Rectal smooth muscle tissue (tissue), 1 donor: ENCODE measurements at regions not wholly inside any gene's neighbourhood (a gene's known extent, or its start where the extent isn't known, plus 50 kb on each side); places are given as distances from the start of the nearest gene placed in this dataset.

Source experiments
- H3K27ac ChIP-seq: one replicate; pipeline ENCODE4 v1.7.0; 2013; ENCODE audit warnings: low read depth, low read length, inconsistent platforms
- H3K27me3 ChIP-seq: one replicate; pipeline ENCODE4 v1.7.0; 2013; ENCODE audit warnings: low read length; ENCODE audit not compliant: control insufficient read depth, insufficient read depth
- H3K36me3 ChIP-seq: one replicate; pipeline ENCODE4 v1.7.0; 2013; ENCODE audit warnings: low read length; ENCODE audit not compliant: control insufficient read depth, insufficient read depth
- H3K4me1 ChIP-seq: one replicate; pipeline ENCODE4 v1.7.0; 2013; ENCODE audit warnings: low read length; ENCODE audit not compliant: control insufficient read depth, insufficient read depth
- H3K4me3 ChIP-seq: one replicate; pipeline ENCODE4 v1.7.0; 2013; ENCODE audit warnings: low read length
- H3K9ac ChIP-seq: one replicate; pipeline ENCODE4 v1.7.0; 2013; ENCODE audit warnings: low read length

DNA sequence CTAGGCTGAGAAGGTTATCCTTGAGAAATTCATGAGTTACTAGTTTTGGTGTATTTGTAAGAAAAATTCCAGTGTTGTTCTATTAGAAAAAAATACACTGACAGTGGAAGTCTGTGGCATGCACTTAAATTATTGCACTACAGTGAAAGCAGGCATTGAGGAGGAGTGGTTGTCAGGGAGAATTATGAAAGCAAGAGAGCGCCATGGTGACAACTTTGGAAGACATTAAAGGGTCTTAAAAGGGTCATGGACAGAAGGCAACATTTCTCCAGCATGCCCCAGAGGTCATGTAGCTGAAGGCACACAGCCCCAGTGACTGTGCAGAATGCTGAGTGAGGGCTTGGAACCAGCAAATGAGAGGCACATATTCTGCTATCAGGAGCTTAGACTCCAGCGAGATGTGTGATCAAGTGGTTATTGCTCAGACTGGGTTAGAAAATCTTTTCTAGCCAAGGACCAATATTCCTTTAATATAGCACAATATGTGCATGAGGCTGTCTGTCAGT is 292.7 kb downstream of the OLFM4 start:
- H3K36me3 ChIP-seq = no peaks in the 10 kb centered on the region
- no peaks in the 10 kb centered on the region for H3K4me1 ChIP-seq
- H3K27me3 ChIP-seq = no peaks in the 10 kb centered on the region
- no peak overlapping the region for H3K9ac ChIP-seq
- H3K27ac ChIP-seq = no peak overlapping the region
- no peak overlapping the region for H3K4me3 ChIP-seq

GRCh38 chr13:53324656-53325055 is 296.0 kb downstream of the OLFM4 start:
- H3K4me3 ChIP-seq = no peak overlapping the region
- no peak overlapping the region for H3K9ac ChIP-seq
- no peaks in the 10 kb centered on the region for H3K4me1 ChIP-seq
- H3K27ac ChIP-seq = no peak overlapping the region
- H3K27me3 ChIP-seq = no peaks in the 10 kb centered on the region
- no peaks in the 10 kb centered on the region for H3K36me3 ChIP-seq

DNA sequence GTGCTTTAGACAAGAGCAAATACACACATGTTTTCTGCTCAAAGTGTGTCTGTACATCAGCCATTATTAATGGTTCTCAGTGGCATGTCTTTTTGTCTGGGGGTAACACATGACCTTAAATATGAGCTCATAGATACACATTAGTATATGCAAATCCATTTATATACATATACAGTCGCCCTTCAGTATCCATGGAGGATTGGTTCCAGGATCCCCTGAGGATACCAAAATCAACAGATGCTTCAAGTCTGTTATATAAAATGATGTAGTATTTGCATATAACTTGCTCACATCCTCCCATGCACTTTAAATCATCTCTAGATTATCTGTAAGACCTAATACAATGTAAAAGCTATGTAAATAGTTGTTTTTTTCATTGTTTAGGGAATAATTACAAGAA is 298.1 kb downstream of the OLFM4 start:
- no peaks in the 10 kb centered on the region for H3K36me3 ChIP-seq
- no peak overlapping the region for H3K9ac ChIP-seq
- H3K27ac ChIP-seq = no peak overlapping the region
- no peaks in the 10 kb centered on the region for H3K27me3 ChIP-seq
- H3K4me3 ChIP-seq = no peak overlapping the region
- H3K4me1 ChIP-seq = no peaks in the 10 kb centered on the region

DNA sequence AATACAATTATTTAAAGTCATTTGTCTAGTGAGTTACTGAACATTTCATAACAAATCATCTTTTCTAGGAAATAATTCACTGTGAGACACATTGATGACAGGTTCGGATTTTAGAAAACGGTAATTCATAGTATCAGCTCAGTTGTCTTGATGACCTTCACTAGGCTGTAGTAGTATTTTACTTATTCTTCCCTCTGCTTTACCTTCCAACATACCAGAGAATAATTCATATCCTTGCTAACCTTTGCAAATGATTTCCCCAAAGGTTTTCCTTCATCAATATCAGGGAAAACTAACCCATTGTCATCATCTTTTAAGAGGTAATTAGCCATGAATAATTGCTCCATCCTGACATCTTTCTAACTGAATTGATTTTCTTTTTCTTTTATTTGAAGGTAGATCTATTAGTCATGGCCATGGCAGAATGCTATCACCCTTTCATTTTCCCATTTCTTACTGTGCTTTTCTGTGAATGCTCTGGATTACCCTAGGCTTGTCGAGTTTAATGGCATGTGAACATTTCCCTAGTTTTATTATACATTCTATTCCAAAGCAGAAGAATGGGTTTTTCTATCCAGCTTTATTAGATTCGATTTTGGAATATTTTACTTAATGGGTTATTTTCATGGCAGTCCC is 299.2 kb downstream of the OLFM4 start:
- Histone ChIP-seq H3K4me1 (no peaks in the 10 kb centered on the region), H3K36me3 (no peaks in the 10 kb centered on the region), H3K27me3 (no peaks in the 10 kb centered on the region), H3K27ac (no peak overlapping the region), H3K4me3 (no peak overlapping the region), H3K9ac (no peak overlapping the region)

GRCh38 chr13:53336441-53337160 is 308.0 kb downstream of the OLFM4 start:
- Histone ChIP-seq H3K4me1 (no peaks in the 10 kb centered on the region), H3K27me3 (no peaks in the 10 kb centered on the region), H3K36me3 (no peaks in the 10 kb centered on the region), H3K27ac (no peak overlapping the region), H3K9ac (no peak overlapping the region), H3K4me3 (no peak overlapping the region)

DNA sequence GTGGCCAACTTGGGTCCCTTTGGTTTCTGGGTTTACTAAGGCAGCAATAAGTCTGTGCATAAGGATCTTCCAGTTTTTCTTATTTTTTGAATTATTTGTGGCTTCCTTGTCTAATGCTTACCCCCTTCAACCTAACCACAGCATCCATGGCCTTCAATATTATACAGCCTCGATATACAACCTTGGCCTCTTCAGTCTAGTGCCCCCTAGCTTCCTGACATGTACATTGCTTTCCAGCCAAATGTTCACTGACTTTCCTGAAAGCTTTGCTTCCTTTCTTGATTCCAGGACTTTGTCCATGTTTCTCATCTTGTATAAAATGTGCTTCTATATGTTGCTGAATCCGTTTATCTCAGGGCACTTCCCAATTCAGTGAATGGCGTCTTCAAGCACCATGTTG is 310.1 kb downstream of the OLFM4 start:
- no peak overlapping the region for H3K4me3 ChIP-seq
- H3K9ac ChIP-seq = no peak overlapping the region
- no peak overlapping the region for H3K27ac ChIP-seq
- no peaks in the 10 kb centered on the region for H3K4me1 ChIP-seq
- no peaks in the 10 kb centered on the region for H3K36me3 ChIP-seq
- H3K27me3 ChIP-seq = no peaks in the 10 kb centered on the region

- Histone ChIP-seq H3K27ac (no peak overlapping the region), H3K9ac (no peak overlapping the region), H3K4me3 (no peak overlapping the region), H3K36me3 (no peaks in the 10 kb centered on the region), H3K27me3 (no peaks in the 10 kb centered on the region), H3K4me1 (no peaks in the 10 kb centered on the region)
These were observed 312.0 kb downstream of the OLFM4 start for GRCh38 chr13:53340505-53341143.

DNA sequence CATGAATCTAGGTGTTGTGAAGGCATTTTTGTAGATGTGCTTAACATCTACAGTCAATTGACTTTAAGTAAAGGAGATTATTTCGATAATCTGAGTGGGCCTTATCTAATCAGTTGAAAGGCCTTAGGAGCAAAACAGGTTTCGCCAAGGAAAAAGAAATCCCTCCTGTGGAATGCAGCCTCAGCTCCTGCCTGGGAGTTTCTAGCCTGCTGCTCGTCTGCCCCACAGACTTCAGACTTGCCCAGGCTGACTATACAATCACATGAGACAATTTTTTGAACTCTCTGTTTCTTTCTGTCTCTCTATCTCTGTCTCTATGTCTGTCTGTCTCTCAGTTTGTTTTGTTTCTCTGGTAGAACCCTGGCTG is 312.5 kb downstream of the OLFM4 start:
- Histone ChIP-seq H3K27me3 (no peaks in the 10 kb centered on the region), H3K4me3 (no peak overlapping the region), H3K9ac (no peak overlapping the region), H3K36me3 (no peaks in the 10 kb centered on the region), H3K27ac (no peak overlapping the region), H3K4me1 (no peaks in the 10 kb centered on the region)

- Histone ChIP-seq H3K9ac (no peak overlapping the region), H3K27me3 (no peaks in the 10 kb centered on the region), H3K4me1 (no peaks in the 10 kb centered on the region), H3K4me3 (no peak overlapping the region), H3K27ac (no peak overlapping the region), H3K36me3 (no peaks in the 10 kb centered on the region)
These were observed 314.2 kb downstream of the OLFM4 start for GRCh38 chr13:53342623-53343360.

DNA sequence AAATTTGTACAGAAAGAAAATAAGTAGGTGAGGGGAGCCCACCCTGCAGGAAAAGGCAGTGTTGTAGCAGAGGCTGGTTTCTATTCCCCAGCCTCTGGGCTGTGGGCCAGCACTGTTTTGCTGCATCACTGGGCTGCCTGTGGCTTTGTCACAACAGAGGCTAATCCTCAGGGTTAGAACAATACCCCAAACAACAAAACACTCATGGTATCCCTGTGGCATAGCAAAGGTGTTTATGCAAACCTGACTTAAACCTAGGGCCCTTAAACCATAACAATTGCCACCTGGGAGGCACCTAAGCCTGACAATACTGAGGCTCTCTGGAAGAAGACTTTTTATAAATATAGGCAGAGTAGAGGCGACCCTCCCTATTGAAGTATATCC is 314.7 kb downstream of the OLFM4 start:
- Histone ChIP-seq H3K4me3 (no peak overlapping the region), H3K36me3 (no peaks in the 10 kb centered on the region), H3K27me3 (no peaks in the 10 kb centered on the region), H3K27ac (no peak overlapping the region), H3K9ac (no peak overlapping the region), H3K4me1 (no peaks in the 10 kb centered on the region)

DNA sequence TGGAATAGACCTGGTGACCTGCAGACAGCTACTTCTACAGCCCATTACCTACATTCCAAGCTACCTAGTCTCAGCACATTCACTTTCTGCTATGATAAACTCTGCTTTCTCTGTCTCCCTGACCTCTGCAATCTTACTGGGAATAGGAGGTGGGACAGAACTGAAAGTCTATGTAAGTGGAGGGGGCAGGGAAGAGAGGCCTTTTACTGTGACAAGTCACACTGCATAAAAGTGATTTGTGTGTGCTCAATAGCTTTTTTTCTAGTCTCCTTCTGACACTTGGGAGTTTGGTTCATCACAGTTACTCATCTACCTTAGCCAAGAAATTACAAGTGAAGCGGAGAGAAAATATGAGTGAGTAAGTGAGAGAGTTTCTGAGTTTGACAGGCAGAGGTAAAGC is 322.4 kb downstream of the OLFM4 start:
- Histone ChIP-seq H3K36me3 (no peaks in the 10 kb centered on the region), H3K4me3 (no peak overlapping the region), H3K27ac (no peak overlapping the region), H3K4me1 (no peaks in the 10 kb centered on the region), H3K9ac (no peak overlapping the region), H3K27me3 (no peaks in the 10 kb centered on the region)

DNA sequence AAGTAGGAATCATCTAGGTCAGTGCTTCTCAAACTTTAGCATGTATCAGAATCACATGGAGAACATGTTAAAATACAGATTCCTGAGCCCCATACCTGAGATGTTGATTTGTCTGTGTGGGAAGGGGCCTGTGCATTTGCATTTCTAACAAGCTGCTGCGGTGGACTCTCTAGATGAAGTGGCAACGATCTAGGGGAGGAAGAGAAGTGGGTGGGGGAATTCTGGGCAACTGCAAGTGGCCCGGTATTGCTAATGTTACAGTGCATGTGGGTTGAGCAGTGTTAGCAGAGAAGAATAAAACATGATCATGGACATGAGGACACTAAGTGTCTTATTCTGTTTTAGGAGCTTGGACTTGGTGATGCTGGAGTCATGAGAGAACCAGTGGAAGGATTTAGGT is 329.0 kb downstream of the OLFM4 start:
- no peaks in the 10 kb centered on the region for H3K27me3 ChIP-seq
- H3K27ac ChIP-seq = no peak overlapping the region
- H3K4me3 ChIP-seq = no peak overlapping the region
- no peaks in the 10 kb centered on the region for H3K36me3 ChIP-seq
- no peaks in the 10 kb centered on the region for H3K4me1 ChIP-seq
- no peak overlapping the region for H3K9ac ChIP-seq
